ENCODE measurements at regions not wholly inside any gene's neighbourhood (a gene's known extent, or its start where the extent isn't known, plus 50 kb on each side); places are given as distances from the start of the nearest gene placed in this dataset.

DNA sequence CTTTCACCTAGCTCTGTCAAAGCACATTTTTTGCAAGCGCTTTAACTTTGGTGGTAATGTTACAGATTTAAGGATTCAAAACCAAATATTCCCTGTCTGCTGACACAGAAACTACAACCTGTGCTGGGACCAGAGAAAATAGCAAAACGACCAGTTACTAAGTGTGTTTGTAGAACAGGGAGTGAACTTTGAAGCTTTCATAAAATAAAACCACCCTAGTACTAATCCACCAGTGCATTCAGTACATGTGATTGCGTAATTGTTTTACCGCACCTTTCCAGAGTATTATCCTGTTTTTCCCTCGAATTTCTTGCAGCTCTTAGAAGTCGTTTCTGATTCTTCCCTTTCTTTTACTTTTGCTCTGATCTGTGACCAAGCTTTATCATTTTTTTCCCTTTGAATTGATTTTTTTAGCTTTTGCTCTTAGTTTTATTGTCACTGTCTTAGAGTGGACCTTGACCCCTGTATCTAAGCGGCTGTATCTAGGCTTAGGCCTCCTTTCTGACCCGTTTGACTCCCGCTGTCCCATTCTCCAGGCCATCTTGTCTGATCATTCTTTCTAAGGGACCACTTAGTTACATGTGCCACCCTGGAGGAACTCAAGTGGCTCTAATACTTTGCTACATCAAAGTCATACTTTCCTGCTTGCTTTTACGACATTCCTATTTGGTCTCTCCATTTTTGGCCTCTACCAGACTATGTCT, 429.4 kb downstream of the PCNX1 start:
- TF ChIP-seq, protein P1, sequence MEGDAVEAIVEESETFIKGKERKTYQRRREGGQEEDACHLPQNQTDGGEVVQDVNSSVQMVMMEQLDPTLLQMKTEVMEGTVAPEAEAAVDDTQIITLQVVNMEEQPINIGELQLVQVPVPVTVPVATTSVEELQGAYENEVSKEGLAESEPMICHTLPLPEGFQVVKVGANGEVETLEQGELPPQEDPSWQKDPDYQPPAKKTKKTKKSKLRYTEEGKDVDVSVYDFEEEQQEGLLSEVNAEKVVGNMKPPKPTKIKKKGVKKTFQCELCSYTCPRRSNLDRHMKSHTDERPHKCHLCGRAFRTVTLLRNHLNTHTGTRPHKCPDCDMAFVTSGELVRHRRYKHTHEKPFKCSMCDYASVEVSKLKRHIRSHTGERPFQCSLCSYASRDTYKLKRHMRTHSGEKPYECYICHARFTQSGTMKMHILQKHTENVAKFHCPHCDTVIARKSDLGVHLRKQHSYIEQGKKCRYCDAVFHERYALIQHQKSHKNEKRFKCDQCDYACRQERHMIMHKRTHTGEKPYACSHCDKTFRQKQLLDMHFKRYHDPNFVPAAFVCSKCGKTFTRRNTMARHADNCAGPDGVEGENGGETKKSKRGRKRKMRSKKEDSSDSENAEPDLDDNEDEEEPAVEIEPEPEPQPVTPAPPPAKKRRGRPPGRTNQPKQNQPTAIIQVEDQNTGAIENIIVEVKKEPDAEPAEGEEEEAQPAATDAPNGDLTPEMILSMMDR (IDR thresholded peaks at IDR 0.05; ENCODE audit: unreplicated experiment in 3 of 3), result no peak
- Mint-ChIP-seq H3K9me3 (no peaks in the 10 kb centered on the region), H3K4me1 (peaks cover 2% of the 10 kb centered on the region), H3K27ac (peak overlapping the region in 2 of 3 experiments; percentile 18 to 68), H3K4me3 (no peak overlapping the region), H3K36me3 (ENCODE audit: low read depth) (peaks cover 26% of the 10 kb centered on the region), H3K27me3 (ENCODE audit: low read depth) (no peaks in the 10 kb centered on the region)

DNA sequence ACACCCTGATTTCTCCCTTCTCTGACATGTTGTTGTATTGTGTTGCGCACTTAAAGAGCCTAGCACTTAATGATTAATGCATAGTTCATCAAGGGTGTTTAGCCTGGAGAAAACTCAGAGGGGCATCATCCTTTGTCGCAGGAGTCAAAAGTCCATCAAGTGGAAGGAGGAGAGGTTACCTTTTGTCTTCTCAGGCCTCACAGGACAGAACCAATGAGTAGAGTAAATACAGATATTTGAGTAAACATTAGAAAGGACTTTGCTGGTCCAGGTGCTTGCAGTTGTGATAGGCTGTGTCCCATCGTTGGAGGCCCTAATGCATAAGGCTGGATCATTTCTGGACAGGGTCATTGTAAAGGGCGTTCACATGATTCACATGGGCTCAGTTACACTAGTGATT, 430.9 kb downstream of the PCNX1 start:
- Mint-ChIP-seq H3K36me3 (ENCODE audit: low read depth) (peaks cover 26% of the 10 kb centered on the region), H3K27ac (no peak overlapping the region), H3K27me3 (ENCODE audit: low read depth) (no peaks in the 10 kb centered on the region), H3K4me1 (peaks cover under 1% of the 10 kb centered on the region), H3K9me3 (no peaks in the 10 kb centered on the region), H3K4me3 (no peak overlapping the region)
- TF ChIP-seq, protein P1 (IDR thresholded peaks at IDR 0.05; ENCODE audit: unreplicated experiment in 3 of 3), result no peak

DNA sequence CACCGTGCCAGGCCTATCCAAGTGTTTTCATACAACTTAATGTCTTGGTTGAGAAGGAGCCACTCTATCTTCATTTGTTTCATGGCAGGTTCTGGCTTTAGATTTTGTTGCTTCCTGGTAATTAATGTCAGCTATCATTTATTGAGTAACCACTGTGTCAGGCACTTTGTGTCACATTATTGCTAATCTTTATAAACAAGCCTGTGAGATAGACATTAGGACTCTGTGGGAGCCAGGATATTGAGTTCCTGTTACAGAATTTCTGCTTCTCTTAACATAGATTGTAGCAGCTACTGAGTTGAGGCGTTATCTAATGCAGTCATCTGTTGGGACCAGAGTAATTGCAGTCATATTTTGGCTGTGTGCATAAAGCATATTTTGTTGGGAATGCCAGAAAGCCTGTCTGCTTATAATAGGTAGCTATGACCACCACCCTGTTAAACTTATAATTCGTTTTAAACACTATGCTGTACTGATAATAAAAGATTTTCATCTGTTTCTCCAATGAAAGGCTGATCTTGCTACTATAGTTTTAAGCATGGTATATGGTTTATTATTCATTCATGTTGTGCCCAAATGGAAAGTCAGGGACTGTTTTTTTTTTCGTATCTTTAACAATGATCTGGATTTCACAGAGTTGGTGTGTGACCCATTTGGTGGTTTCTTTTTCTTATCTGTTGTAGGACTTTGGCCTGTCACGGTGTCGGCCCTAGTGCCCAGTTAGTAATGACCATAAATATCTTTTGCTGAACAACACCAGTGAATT, 432.6 kb downstream of the PCNX1 start:
- TF ChIP-seq, protein P1 (IDR thresholded peaks at IDR 0.05; ENCODE audit: unreplicated experiment in 3 of 3), result no peak
- Mint-ChIP-seq H3K4me1 (peaks cover 11% of the 10 kb centered on the region), H3K27ac (peak overlapping the region in 2 of 3 experiments; percentile 33 to 50), H3K27me3 (ENCODE audit: low read depth) (no peaks in the 10 kb centered on the region), H3K9me3 (no peaks in the 10 kb centered on the region), H3K4me3 (no peak overlapping the region), H3K36me3 (ENCODE audit: low read depth) (peaks cover 19% of the 10 kb centered on the region)

DNA sequence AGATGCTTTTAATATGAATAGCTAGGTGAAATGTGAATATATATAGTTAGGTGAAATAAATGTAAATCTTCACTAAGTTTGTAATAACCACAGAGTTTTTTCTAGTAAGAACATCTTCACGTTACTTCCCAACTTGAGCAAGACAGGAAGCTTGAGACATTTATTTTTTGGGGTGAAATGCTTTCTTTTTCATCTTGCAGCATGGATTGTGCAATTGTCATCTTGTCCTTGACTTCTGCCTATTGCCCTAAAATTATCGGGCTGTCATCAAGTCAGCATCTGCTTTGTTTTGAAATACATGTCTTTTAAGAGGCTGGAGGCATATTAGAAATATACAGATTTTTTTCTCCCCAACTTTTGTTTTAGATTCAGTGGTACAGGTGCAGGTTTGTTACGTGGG, 433.9 kb downstream of the PCNX1 start:
- Mint-ChIP-seq H3K4me3 (no peak overlapping the region), H3K36me3 (ENCODE audit: low read depth) (peaks cover 21% of the 10 kb centered on the region), H3K27ac (no peak overlapping the region), H3K27me3 (ENCODE audit: low read depth) (no peaks in the 10 kb centered on the region), H3K4me1 (peaks cover 16% of the 10 kb centered on the region), H3K9me3 (no peaks in the 10 kb centered on the region)
- TF ChIP-seq, protein P1 (IDR thresholded peaks at IDR 0.05; ENCODE audit: unreplicated experiment in 3 of 3), result no peak

DNA sequence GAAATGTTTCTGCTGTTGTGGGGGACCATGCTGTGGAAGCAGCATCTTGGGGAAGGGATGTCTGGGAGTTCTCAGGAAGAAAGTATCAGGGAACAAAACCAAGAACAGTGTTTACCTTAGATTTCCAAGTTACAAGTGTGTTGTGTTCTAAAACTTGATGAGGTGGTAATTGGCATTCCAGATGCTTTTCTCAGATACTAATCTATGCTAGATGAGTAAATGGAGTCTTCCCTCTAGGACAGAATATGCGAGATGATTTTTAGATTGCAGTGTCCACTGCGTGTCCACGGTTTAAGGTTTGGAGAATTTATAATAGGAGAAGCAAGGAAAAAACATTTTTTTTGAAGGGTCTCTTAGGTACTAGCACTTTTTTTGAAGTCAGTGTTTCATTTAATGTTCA, 436.5 kb downstream of the PCNX1 start:
- Mint-ChIP-seq H3K4me1 (peaks cover 16% of the 10 kb centered on the region), H3K4me3 (no peak overlapping the region), H3K27me3 (ENCODE audit: low read depth) (no peaks in the 10 kb centered on the region), H3K9me3 (no peaks in the 10 kb centered on the region), H3K36me3 (ENCODE audit: low read depth) (peaks cover 16% of the 10 kb centered on the region), H3K27ac (peak overlapping the region; percentile 14 to 52 (median 16))
- TF ChIP-seq, protein P1 (IDR thresholded peaks at IDR 0.05; ENCODE audit: unreplicated experiment in 3 of 3), result no peak
